ENCODE measurements at regions not wholly inside any gene's neighbourhood (a gene's known extent, or its start where the extent isn't known, plus 50 kb on each side); places are given as distances from the start of the nearest gene placed in this dataset.
"Not testable (repeated sequence)": the region's sequence is repeated elsewhere in the genome, so short reads cannot be mapped to it uniquely, and the experiment has no call there.

GRCh38 chrX:35392232-35392631, 405.9 kb upstream of the MAGEB16 start:
- DNase-seq (ENCODE audit: low read depth): no peak
- H3K4me3 ChIP-seq (ENCODE audit: low read depth, low read length): no peak overlapping the region
- no peak for TF ChIP-seq CTCF (IDR thresholded peaks at IDR 0.05; ENCODE audit: insufficient read depth, low read depth, low read length, missing control alignments)

DNA sequence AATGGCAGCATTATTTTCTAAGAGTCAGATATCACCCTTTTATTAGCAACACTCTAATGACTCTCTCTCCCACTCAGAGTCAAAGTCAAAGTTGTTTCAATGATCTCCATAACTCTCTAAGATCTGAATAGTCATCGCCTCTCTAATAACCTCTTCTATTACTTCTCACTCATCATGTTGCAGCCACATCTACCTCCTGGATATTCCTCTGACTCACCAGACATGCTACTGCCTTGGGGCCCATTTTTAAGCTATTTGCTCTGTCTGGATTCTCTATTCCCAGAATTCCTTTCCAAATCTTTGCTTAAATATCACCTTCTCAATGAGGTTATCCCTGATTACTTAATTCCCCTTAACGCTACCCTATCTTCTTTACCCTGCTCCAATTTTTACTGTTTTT, 391.8 kb upstream of the MAGEB16 start:
- no peak for TF ChIP-seq CTCF (IDR thresholded peaks at IDR 0.05; ENCODE audit: insufficient read depth, low read depth, low read length, missing control alignments)
- H3K4me3 ChIP-seq (ENCODE audit: low read depth, low read length): no peak overlapping the region
- no peak for DNase-seq (ENCODE audit: low read depth)

- no peak for TF ChIP-seq CTCF (IDR thresholded peaks at IDR 0.05; ENCODE audit: insufficient read depth, low read depth, low read length, missing control alignments)
- DNase-seq (ENCODE audit: low read depth): no peak
- H3K4me3 ChIP-seq (ENCODE audit: low read depth, low read length): no peak overlapping the region
Measured at GRCh38 chrX:35416782-35417181, 381.4 kb upstream of the MAGEB16 start.

- no peak overlapping the region for H3K4me3 ChIP-seq (ENCODE audit: low read depth, low read length)
- TF ChIP-seq CTCF (IDR thresholded peaks at IDR 0.05; ENCODE audit: insufficient read depth, low read depth, low read length, missing control alignments): no peak
- DNase-seq (ENCODE audit: low read depth): no peak
Measured at GRCh38 chrX:35432056-35432455, 366.1 kb upstream of the MAGEB16 start.

DNA sequence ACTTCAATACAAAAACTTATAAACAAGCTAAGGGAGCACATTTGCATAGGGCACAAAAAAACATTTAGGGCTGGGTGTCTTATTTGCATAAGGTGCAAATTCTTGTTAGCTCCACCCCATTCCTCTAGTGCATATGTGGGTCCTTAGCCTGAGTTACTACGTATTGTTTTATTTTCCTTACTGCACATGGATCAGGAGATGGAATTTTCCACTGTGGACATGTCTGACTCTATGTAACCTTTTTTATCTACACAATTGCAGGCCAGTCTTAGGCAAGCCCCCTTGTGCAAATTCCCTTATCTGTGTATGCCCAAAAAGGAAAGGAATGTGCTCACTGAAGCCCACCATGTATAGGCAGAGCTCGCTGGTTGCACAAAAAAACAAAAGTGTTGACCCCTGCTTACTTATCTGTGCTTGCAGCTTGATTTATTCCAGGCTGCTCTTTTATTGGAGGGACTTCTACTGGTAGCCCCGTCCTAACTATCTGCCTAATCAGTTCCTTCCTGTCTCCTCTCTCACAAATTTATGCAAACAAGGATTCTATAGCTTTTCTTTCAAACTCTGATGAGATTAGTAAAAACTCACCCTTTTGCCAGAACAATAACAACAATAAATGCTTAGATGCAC, 359.0 kb upstream of the MAGEB16 start:
- DNase-seq (ENCODE audit: low read depth): no peak
- TF ChIP-seq CTCF (IDR thresholded peaks at IDR 0.05; ENCODE audit: insufficient read depth, low read depth, low read length, missing control alignments): no peak
- H3K4me3 ChIP-seq (ENCODE audit: low read depth, low read length): no peak overlapping the region

- no peak for TF ChIP-seq CTCF (IDR thresholded peaks at IDR 0.05; ENCODE audit: insufficient read depth, low read depth, low read length, missing control alignments)
- DNase-seq (ENCODE audit: low read depth): no peak
- H3K4me3 ChIP-seq (ENCODE audit: low read depth, low read length): no peak overlapping the region
Measured at GRCh38 chrX:35439692-35440091, 358.4 kb upstream of the MAGEB16 start.

- no peak for TF ChIP-seq CTCF (IDR thresholded peaks at IDR 0.05; ENCODE audit: insufficient read depth, low read depth, low read length, missing control alignments)
- DNase-seq (ENCODE audit: low read depth): no peak
Measured at GRCh38 chrX:35442421-35442820, 355.7 kb upstream of the MAGEB16 start.

DNA sequence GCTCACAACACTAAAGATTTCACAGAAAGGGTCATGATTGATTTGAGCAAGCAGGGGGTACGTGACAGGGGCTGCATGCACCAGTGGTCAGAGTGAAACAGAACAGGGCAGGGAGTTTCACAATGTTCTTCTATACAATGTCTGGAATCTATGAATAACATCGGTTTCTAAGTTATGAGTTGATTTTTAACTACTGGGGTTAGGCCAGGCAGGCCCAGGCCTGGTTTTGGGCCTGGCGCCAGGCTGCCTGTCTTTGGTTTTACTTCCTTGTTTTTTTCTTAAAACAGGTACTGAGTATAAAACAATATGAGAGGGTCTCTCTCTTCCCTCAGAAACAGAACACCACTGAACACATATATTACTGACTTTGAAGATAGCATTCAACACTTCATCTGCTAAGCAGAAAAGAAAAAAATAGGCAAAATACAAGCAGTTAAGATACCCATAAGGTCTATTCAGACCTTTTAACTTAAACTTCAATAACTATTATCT, 355.0 kb upstream of the MAGEB16 start:
- H3K4me3 ChIP-seq (ENCODE audit: low read depth, low read length): not testable (repeated sequence)
- peak; percentile 9 for DNase-seq (ENCODE audit: low read depth)

More at GRCh38 chrX:35442421-35442820, 355.7 kb upstream of the MAGEB16 start:
- H3K4me3 ChIP-seq (ENCODE audit: low read depth, low read length): no peak overlapping the region
